Thyroid gland (tissue), 4 donors: ENCODE measurements at regions not wholly inside any gene's neighbourhood (a gene's known extent, or its start where the extent isn't known, plus 50 kb on each side); places are given as distances from the start of the nearest gene placed in this dataset.

Experiments used
- DNase-seq, 2 donors: peaks; one replicate each; pipeline ENCODE4 v3.0.0-alpha.2; 2019
- H3K27ac ChIP-seq, 3 donors: fragments of 200-600 bp; sonication (generic); 1 replicate in 2 of 3; 2 replicates in 1 of 3; pipeline ENCODE4 v1.5.1; 2016 to 2019; ENCODE audit warnings: mild to moderate bottlenecking in 1 of 3, moderate library complexity in 1 of 3
- H3K27me3 ChIP-seq: fragments of 200-600 bp; sonication (generic); one replicate; pipeline ENCODE4 v1.5.1; 2019
- H3K36me3 ChIP-seq, 2 donors: fragments of 200-600 bp; sonication (generic); one replicate each; pipeline ENCODE4 v1.5.1; 2016 to 2019
- H3K4me1 ChIP-seq, 2 donors: fragments of 200-600 bp; sonication (generic); one replicate each; pipeline ENCODE4 v1.5.1; 2017 to 2019
- H3K4me3 ChIP-seq, 3 donors: fragments of 200-600 bp; sonication (generic); replicated peaks in 1 of 3; 1 replicate in 2 of 3; 2 replicates in 1 of 3; pipeline ENCODE4 v1.5.1; 2016; ENCODE audit warnings: mild to moderate bottlenecking in 1 of 3
- H3K9me3 ChIP-seq: fragments of 200-600 bp; sonication (generic); one replicate; pipeline ENCODE4 v1.5.1; 2017
- CTCF ChIP-seq, 6 experiments: fragments of 200-600 bp in 3 of 6; fragments of 450-650 bp in 3 of 6; sonication (generic) in 3 of 6; IDR thresholded peaks; one replicate each; pipeline ENCODE4 v1.5.1; 2016 to 2019; ENCODE audit warnings: antibody characterized with exemption in 6 of 6, mild to moderate bottlenecking in 2 of 6, inconsistent platforms in 1 of 6, moderate library complexity in 1 of 6
- POLR2A ChIP-seq, 2 donors: fragments of 450-650 bp; IDR thresholded peaks; one replicate each; pipeline ENCODE4 v1.6.1; 2017; ENCODE audit warnings: antibody characterized with exemption in 2 of 2, mild to moderate bottlenecking in 2 of 2, moderate library complexity in 1 of 2
- WGBS, 2 donors: methylation state at CpG; one replicate each; pipeline ENCODE4 v1.1.5; 2017; 5-methylcytosine and 5-hydroxymethylcytosine counted together
- intact Hi-C: fragments of 100-400 bp; cut with DNase I; formaldehyde crosslinking; loops from one replicate; pipeline ENCODE4 v1.15.1; 2023

- no peak for DNase-seq
- Histone ChIP-seq H3K9me3 (no peaks in the 10 kb centered on the region), H3K27me3 (no peaks in the 10 kb centered on the region), H3K36me3 (no peaks in the 10 kb centered on the region), H3K4me3 (no peak overlapping the region), H3K4me1 (peaks cover 7 to 21% of the 10 kb centered on the region in 2 donors), H3K27ac (no peak overlapping the region)
- intact Hi-C loops: no loop called here
- no peak for TF ChIP-seq CTCF (IDR thresholded peaks at IDR 0.05)
- TF ChIP-seq POLR2A (IDR thresholded peaks at IDR 0.05): no peak
- 82 to 93% methylated on average over 4 of the region's 4 CpGs for WGBS, 2 donors
These were observed 80.7 kb upstream of the CYRIA start for GRCh38 chr2:16746329-16746728.

GRCh38 chr2:16745466-16745865, 79.8 kb upstream of the CYRIA start:
- Histone ChIP-seq H3K4me3 (no peak overlapping the region), H3K36me3 (no peaks in the 10 kb centered on the region), H3K9me3 (no peaks in the 10 kb centered on the region), H3K27ac (peak overlapping the region; percentile 12 to 77 (median 64)), H3K27me3 (no peaks in the 10 kb centered on the region), H3K4me1 (peaks cover 14 to 28% of the 10 kb centered on the region in 2 donors)
- intact Hi-C loops: no loop called here
- 51 to 75% methylated on average over 5 of the region's 5 CpGs for WGBS, 2 donors
- TF ChIP-seq POLR2A (IDR thresholded peaks at IDR 0.05): no peak
- TF ChIP-seq CTCF (IDR thresholded peaks at IDR 0.05): no peak
- peak; percentile 49 to 54 for DNase-seq

- H3K4me3 ChIP-seq: no peak overlapping the region
- peak; percentile 30 to 40 for DNase-seq
- H3K27me3 ChIP-seq: no peaks in the 10 kb centered on the region
- H3K27ac ChIP-seq: peak overlapping the region in 2 of 3 donors; percentile 64 to 77
- no peaks in the 10 kb centered on the region for H3K36me3 ChIP-seq
- no peak for TF ChIP-seq POLR2A (IDR thresholded peaks at IDR 0.05)
- TF ChIP-seq CTCF (IDR thresholded peaks at IDR 0.05): no peak
- H3K4me1 ChIP-seq: peaks cover 18 to 34% of the 10 kb centered on the region in 2 donors
- H3K9me3 ChIP-seq: no peaks in the 10 kb centered on the region
- intact Hi-C loops: no loop called here
These were observed 78.9 kb upstream of the CYRIA start for GRCh38 chr2:16744521-16744920.

- TF ChIP-seq POLR2A (IDR thresholded peaks at IDR 0.05): no peak
- TF ChIP-seq CTCF (IDR thresholded peaks at IDR 0.05): no peak
- no peaks in the 10 kb centered on the region for H3K36me3 ChIP-seq
- no peaks in the 10 kb centered on the region for H3K9me3 ChIP-seq
- intact Hi-C loops: no loop called here
- no peak overlapping the region for H3K4me3 ChIP-seq
- WGBS, 2 donors: 80 to 92% methylated on average over 1 of the region's 1 CpG
- H3K27me3 ChIP-seq: no peaks in the 10 kb centered on the region
- no peak for DNase-seq
- peaks cover 23 to 43% of the 10 kb centered on the region in 2 donors for H3K4me1 ChIP-seq
- no peak overlapping the region for H3K27ac ChIP-seq
These were observed 76.4 kb upstream of the CYRIA start for GRCh38 chr2:16742026-16742425.

DNA sequence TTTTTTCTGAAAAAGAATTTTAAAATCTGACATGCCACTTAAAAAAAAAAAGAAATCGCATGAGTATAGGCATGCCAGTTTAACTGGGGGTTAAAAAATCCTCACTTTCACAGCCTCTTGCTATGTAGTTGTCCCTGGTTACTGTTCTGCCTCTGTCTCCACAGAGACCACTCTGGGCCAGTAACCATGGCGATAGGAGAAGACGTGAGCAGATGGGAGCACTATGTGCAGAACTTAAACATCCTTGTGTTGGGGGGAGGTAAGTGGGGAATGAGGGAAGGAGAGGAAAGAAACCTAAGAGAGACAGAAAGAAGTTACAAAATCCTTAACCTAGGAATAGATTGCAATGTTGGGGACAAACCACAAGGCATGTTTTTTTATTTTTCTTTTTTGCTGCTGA, 75.9 kb upstream of the CYRIA start:
- WGBS, 2 donors: 83 to 85% methylated on average over 3 of the region's 3 CpGs
- Histone ChIP-seq H3K4me1 (peaks cover 23 to 43% of the 10 kb centered on the region in 2 donors), H3K36me3 (no peaks in the 10 kb centered on the region), H3K27ac (peak overlapping the region in 1 of 3 donors; percentile 82), H3K27me3 (no peaks in the 10 kb centered on the region), H3K4me3 (no peak overlapping the region), H3K9me3 (no peaks in the 10 kb centered on the region)
- DNase-seq: no peak
- no peak for TF ChIP-seq POLR2A (IDR thresholded peaks at IDR 0.05)
- no peak for TF ChIP-seq CTCF (IDR thresholded peaks at IDR 0.05)
- intact Hi-C loops: no loop called here
